OCI-LY3 (cell line): ENCODE measurements at regions not wholly inside any gene's neighbourhood (a gene's known extent, or its start where the extent isn't known, plus 50 kb on each side); places are given as distances from the start of the nearest gene placed in this dataset.
"Not testable (repeated sequence)": the region's sequence is repeated elsewhere in the genome, so short reads cannot be mapped to it uniquely, and the experiment has no call there.

Source experiments
- H2AFZ ChIP-seq: fragments of 200-600, 300-600 bp; shearing (Covaris generic); 2 replicates; pipeline ENCODE4 v1.6.0; 2014; ENCODE audit warnings: antibody characterized with exemption, low read depth, low read length
- H3K27ac ChIP-seq: fragments of 200-600, 300-600 bp; sonication (generic); 2 replicates; pipeline ENCODE4 v1.5.1; 2014; ENCODE audit warnings: mild to moderate bottlenecking, low read length, moderate library complexity, mixed read lengths
- H3K27me3 ChIP-seq: fragments of 200-600, 300-600 bp; sonication (generic); 2 replicates; pipeline ENCODE4 v1.6.1; 2014; ENCODE audit warnings: low read depth, low read length, mixed read lengths
- H3K36me3 ChIP-seq: fragments of 200-600, 300-600 bp; sonication (generic); replicated peaks from 2 replicates; pipeline ENCODE3; 2014; ENCODE audit warnings: low read depth, low read length, mixed read lengths
- H3K4me1 ChIP-seq: fragments of 300-600, 200-600 bp; sonication (generic); 2 replicates; pipeline ENCODE4 v1.6.1; 2014; ENCODE audit warnings: low read length, mixed read lengths
- H3K4me2 ChIP-seq: fragments of 200-600, 300-600 bp; sonication (generic); 2 replicates; pipeline ENCODE4 v1.6.1; 2014; ENCODE audit warnings: low read length, mixed read lengths
- H3K4me3 ChIP-seq: fragments of 300-600, 200-600 bp; sonication (generic); 2 replicates; pipeline ENCODE4 v1.5.1; 2014; ENCODE audit warnings: antibody characterized with exemption, mild to moderate bottlenecking, low read length, moderate library complexity
- H3K79me2 ChIP-seq: fragments of 300-600, 200-600 bp; shearing (Covaris generic); 2 replicates; pipeline ENCODE4 v1.6.1; 2014; ENCODE audit warnings: mild to moderate bottlenecking, low read length, mixed read lengths
- H3K9ac ChIP-seq: fragments of 300-600, 200-600 bp; shearing (Covaris generic); 2 replicates; pipeline ENCODE4 v1.6.0; 2014; ENCODE audit warnings: mild to moderate bottlenecking, low read length, moderate library complexity
- H3K9me3 ChIP-seq: fragments of 200-600, 300-600 bp; shearing (Covaris generic); 2 replicates; pipeline ENCODE4 v1.6.1; 2014; ENCODE audit warnings: low read length, mixed read lengths; ENCODE audit not compliant: insufficient read depth
- H4K20me1 ChIP-seq: fragments of 200-600, 300-600 bp; sonication (generic); 2 replicates; pipeline ENCODE4 v1.6.1; 2016; ENCODE audit warnings: low read length, mixed read lengths; ENCODE audit not compliant: insufficient read depth
- EZH2phosphoT487 ChIP-seq: fragments of 200-600 bp; shearing (Covaris generic); IDR thresholded peaks from 2 replicates; pipeline ENCODE4 v1.6.1; 2018; ENCODE audit warnings: antibody characterized with exemption, mixed run types, low read depth
- TF ChIP-seq, protein P1 (sequence below): fragments of 200-600, 300-600 bp; sonication (generic); IDR thresholded peaks from 2 replicates; pipeline ENCODE4 v1.5.1; 2014; ENCODE audit warnings: antibody characterized with exemption, low read length, low read depth

DNA sequence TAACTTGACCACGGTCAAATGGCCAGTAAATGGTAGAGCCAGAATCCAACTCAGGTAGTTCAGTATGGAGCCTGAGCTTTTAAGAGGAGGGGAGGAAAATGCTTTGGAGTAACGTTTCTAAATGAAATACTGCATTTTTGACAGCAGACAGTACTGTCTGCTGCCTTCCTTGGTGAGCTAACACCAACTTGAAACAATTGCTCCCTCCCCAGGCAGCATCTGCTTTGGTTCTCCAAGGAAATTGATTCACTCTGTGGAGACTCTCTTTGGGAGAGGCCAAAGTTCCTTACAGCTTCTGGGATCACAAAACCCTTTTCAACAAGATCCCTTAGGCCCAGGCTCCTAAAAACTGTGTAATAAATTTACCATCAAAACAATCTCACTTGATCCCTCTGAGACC, 75.2 kb upstream of the SSBP2 start:
- TF ChIP-seq, protein P1, sequence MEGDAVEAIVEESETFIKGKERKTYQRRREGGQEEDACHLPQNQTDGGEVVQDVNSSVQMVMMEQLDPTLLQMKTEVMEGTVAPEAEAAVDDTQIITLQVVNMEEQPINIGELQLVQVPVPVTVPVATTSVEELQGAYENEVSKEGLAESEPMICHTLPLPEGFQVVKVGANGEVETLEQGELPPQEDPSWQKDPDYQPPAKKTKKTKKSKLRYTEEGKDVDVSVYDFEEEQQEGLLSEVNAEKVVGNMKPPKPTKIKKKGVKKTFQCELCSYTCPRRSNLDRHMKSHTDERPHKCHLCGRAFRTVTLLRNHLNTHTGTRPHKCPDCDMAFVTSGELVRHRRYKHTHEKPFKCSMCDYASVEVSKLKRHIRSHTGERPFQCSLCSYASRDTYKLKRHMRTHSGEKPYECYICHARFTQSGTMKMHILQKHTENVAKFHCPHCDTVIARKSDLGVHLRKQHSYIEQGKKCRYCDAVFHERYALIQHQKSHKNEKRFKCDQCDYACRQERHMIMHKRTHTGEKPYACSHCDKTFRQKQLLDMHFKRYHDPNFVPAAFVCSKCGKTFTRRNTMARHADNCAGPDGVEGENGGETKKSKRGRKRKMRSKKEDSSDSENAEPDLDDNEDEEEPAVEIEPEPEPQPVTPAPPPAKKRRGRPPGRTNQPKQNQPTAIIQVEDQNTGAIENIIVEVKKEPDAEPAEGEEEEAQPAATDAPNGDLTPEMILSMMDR = no peak
- TF ChIP-seq EZH2phosphoT487 = no peak
- no peaks in the 10 kb centered on the region for H3K79me2 ChIP-seq
- H3K9me3 ChIP-seq = no peaks in the 10 kb centered on the region
- no peak overlapping the region for H3K4me3 ChIP-seq
- no peak overlapping the region for H3K4me2 ChIP-seq
- no peaks in the 10 kb centered on the region for H4K20me1 ChIP-seq
- H3K36me3 ChIP-seq = no peaks in the 10 kb centered on the region
- H2AFZ ChIP-seq = no peak overlapping the region
- H3K4me1 ChIP-seq = 0 out of 2 replicates have a peak, but pooled peaks cover 4% of the 10 kb centered on the region
- H3K27ac ChIP-seq = no peak overlapping the region
- no peak overlapping the region for H3K9ac ChIP-seq
- no peaks in the 10 kb centered on the region for H3K27me3 ChIP-seq

DNA sequence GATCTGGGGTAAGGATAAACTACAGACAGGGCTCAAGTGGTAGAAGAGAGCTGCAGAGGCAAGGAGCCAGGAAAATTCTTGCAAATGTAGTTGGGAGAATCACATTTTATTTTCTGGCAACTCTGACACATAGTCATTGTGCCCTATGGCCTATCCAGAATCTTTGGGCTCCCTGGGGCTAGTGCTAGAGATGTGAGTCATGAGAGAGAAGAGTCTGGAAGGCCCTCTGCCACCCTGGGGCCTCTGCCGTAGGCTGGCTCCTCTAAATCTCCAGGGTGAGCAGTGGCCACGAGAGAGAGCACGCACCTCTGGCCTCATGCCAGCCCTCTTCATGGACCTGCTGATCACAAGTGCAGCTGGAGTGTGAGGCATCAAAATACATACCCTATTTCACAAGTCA, 74.3 kb upstream of the SSBP2 start:
- Histone ChIP-seq H3K9ac (no peak overlapping the region), H3K9me3 (no peaks in the 10 kb centered on the region), H3K79me2 (no peaks in the 10 kb centered on the region), H3K4me3 (no peak overlapping the region), H3K4me1 (no peaks in the 10 kb centered on the region), H3K27ac (no peak overlapping the region), H3K27me3 (no peaks in the 10 kb centered on the region), H3K36me3 (no peaks in the 10 kb centered on the region), H2AFZ (no peak overlapping the region), H4K20me1 (no peaks in the 10 kb centered on the region), H3K4me2 (no peak overlapping the region)
- TF ChIP-seq, protein P1 = no peak
- TF ChIP-seq EZH2phosphoT487 = no peak

DNA sequence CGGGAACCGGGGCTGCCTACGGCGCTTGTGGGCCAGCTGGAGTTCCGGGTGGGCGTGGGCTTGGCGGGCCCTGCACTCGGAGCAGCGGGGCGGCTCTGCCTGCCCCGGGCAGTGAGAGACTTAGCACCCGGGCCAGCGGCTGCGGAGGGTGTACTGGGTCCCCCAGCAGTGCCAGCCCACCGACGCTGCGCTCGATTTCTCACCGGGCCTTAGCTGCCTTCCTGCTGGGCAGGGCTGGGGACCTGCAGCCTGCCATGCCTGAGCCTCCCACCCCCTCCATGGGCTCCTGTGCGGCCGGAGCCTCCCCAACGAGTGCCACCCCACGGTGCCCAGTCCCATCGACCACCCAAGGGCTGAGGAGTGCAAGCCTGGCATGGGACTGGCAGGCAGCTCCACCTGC, 72.8 kb upstream of the SSBP2 start:
- not testable (repeated sequence) for H3K27me3 ChIP-seq, H3K79me2 ChIP-seq, H3K9ac ChIP-seq, H2AFZ ChIP-seq, H3K27ac ChIP-seq, H4K20me1 ChIP-seq, H3K36me3 ChIP-seq, H3K4me2 ChIP-seq, H3K4me3 ChIP-seq, H3K4me1 ChIP-seq, H3K9me3 ChIP-seq

DNA sequence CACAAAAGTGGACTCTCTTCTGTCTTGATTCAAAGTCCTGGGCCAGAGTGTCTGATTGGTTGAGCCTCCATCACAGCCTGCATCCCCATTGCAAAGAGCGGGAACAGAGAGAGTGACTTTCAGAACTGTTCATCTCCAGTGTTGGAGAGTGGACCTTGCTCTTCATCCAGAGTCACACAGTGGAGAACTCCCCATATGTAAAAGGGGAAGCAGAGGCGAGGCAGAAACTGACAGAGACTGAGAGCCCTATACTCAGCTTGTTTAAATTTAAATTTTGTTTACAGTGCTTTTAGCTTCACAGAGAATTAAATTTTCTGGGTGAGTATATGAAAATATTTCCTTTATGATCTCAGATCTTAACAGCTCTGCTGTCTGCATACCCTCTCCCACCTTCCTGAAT, 70.0 kb upstream of the SSBP2 start:
- no peaks in the 10 kb centered on the region for H3K79me2 ChIP-seq
- H3K36me3 ChIP-seq = no peaks in the 10 kb centered on the region
- no peak overlapping the region for H3K4me3 ChIP-seq
- no peaks in the 10 kb centered on the region for H3K4me1 ChIP-seq
- H3K9me3 ChIP-seq = no peaks in the 10 kb centered on the region
- H3K27ac ChIP-seq = no peak overlapping the region
- H3K27me3 ChIP-seq = no peaks in the 10 kb centered on the region
- H3K9ac ChIP-seq = no peak overlapping the region
- no peak overlapping the region for H2AFZ ChIP-seq
- H3K4me2 ChIP-seq = no peak overlapping the region
- no peak for TF ChIP-seq EZH2phosphoT487
- TF ChIP-seq, protein P1 = no peak
- H4K20me1 ChIP-seq = no peaks in the 10 kb centered on the region

DNA sequence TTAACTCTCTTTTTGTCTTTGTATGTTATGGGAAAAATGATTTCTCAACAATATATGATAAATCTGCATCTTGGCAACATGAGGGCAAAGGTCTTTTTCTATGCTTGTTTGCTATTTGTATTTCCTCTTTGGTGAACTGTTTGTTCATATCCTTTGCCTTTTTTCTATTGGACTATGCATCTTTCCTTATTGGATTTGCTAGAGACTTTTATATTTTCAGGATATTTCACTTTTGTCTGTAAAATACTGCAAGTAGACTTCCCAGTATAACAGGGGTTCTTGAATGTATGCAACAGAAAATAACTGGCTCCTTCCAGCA, 69.4 kb upstream of the SSBP2 start:
- no peak overlapping the region for H3K4me2 ChIP-seq
- no peaks in the 10 kb centered on the region for H4K20me1 ChIP-seq
- TF ChIP-seq, protein P1 = no peak
- no peak for TF ChIP-seq EZH2phosphoT487
- H3K4me3 ChIP-seq = no peak overlapping the region
- H3K9me3 ChIP-seq = no peaks in the 10 kb centered on the region
- no peaks in the 10 kb centered on the region for H3K79me2 ChIP-seq
- no peak overlapping the region for H2AFZ ChIP-seq
- no peak overlapping the region for H3K9ac ChIP-seq
- H3K4me1 ChIP-seq = no peaks in the 10 kb centered on the region
- H3K27ac ChIP-seq = no peak overlapping the region
- no peaks in the 10 kb centered on the region for H3K27me3 ChIP-seq
- no peaks in the 10 kb centered on the region for H3K36me3 ChIP-seq
